ENCODE measurements at regions not wholly inside any gene's neighbourhood (a gene's known extent, or its start where the extent isn't known, plus 50 kb on each side); places are given as distances from the start of the nearest gene placed in this dataset.

GRCh38 chr1:39148942-39149341, 55.6 kb upstream of the MACF1 start:
- Histone ChIP-seq H3K36me3 (replicated peaks in 1 of 2) (no peaks in the 10 kb centered on the region), H3K27ac (no peak overlapping the region), H3K9me3 (replicated peaks in 1 of 3) (no peaks in the 10 kb centered on the region), H3K27me3 (no peaks in the 10 kb centered on the region), H3K4me1 (replicated peaks in 1 of 2) (peaks cover 27 to 34% of the 10 kb centered on the region in 2 donors), H3K4me3 (no peak overlapping the region)
- TF ChIP-seq POLR2A (IDR thresholded peaks at IDR 0.05): no peak
- TF ChIP-seq, protein P1, sequence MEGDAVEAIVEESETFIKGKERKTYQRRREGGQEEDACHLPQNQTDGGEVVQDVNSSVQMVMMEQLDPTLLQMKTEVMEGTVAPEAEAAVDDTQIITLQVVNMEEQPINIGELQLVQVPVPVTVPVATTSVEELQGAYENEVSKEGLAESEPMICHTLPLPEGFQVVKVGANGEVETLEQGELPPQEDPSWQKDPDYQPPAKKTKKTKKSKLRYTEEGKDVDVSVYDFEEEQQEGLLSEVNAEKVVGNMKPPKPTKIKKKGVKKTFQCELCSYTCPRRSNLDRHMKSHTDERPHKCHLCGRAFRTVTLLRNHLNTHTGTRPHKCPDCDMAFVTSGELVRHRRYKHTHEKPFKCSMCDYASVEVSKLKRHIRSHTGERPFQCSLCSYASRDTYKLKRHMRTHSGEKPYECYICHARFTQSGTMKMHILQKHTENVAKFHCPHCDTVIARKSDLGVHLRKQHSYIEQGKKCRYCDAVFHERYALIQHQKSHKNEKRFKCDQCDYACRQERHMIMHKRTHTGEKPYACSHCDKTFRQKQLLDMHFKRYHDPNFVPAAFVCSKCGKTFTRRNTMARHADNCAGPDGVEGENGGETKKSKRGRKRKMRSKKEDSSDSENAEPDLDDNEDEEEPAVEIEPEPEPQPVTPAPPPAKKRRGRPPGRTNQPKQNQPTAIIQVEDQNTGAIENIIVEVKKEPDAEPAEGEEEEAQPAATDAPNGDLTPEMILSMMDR (IDR thresholded peaks at IDR 0.05): no peak
- intact Hi-C loops (cut with DNase I): no loop called here
- WGBS, 4 donors: 90 to 97% (median 92%) methylated on average over 4 of the region's 4 CpGs
- no peak for DNase-seq

- Histone ChIP-seq H3K9me3 (replicated peaks in 1 of 3) (no peaks in the 10 kb centered on the region), H3K4me3 (no peak overlapping the region), H3K27me3 (no peaks in the 10 kb centered on the region), H3K27ac (no peak overlapping the region), H3K36me3 (replicated peaks in 1 of 2) (no peaks in the 10 kb centered on the region), H3K4me1 (replicated peaks in 1 of 2) (peaks cover 32 to 40% of the 10 kb centered on the region in 2 donors)
- no peak for TF ChIP-seq POLR2A (IDR thresholded peaks at IDR 0.05)
- TF ChIP-seq, protein P1 (IDR thresholded peaks at IDR 0.05): no peak
- WGBS, 4 donors: 73 to 86% (median 76%) methylated on average over 4 of the region's 4 CpGs
- DNase-seq: no peak
- intact Hi-C loops (cut with DNase I): no loop called here
These were observed 55.0 kb upstream of the MACF1 start for GRCh38 chr1:39149509-39149908.

DNA sequence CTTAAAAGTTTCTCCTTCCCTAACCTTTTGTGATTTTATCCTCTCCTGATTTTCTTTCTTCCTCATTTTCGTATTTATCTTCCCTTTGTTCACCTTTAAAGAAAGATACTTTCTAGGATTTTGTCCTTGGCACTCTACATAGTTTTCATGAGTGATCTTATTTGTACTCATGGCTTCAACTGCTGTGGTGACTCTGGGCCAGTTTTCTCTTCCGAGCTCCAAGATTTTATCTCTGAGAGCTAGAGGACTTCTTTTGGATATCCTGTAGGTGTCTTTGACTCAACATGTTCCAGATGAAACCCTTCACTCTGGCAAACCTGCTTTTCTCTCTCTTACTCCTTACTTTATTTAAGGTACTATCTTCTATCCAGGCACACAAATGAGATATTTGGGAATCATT, 53.7 kb upstream of the MACF1 start:
- Histone ChIP-seq H3K27me3 (no peaks in the 10 kb centered on the region), H3K9me3 (replicated peaks in 1 of 3) (no peaks in the 10 kb centered on the region), H3K36me3 (replicated peaks in 1 of 2) (no peaks in the 10 kb centered on the region), H3K4me3 (no peak overlapping the region), H3K4me1 (replicated peaks in 1 of 2) (peaks cover 33 to 53% of the 10 kb centered on the region in 2 donors), H3K27ac (peak overlapping the region in 2 of 5 donors; percentile 14 to 32)
- intact Hi-C loops (cut with DNase I): no loop called here
- TF ChIP-seq, protein P1 (IDR thresholded peaks at IDR 0.05): no peak
- no peak for TF ChIP-seq POLR2A (IDR thresholded peaks at IDR 0.05)
- DNase-seq: no peak
- 19 to 31% (median 26%) methylated on average over 2 of the region's 2 CpGs for WGBS, 4 donors

DNA sequence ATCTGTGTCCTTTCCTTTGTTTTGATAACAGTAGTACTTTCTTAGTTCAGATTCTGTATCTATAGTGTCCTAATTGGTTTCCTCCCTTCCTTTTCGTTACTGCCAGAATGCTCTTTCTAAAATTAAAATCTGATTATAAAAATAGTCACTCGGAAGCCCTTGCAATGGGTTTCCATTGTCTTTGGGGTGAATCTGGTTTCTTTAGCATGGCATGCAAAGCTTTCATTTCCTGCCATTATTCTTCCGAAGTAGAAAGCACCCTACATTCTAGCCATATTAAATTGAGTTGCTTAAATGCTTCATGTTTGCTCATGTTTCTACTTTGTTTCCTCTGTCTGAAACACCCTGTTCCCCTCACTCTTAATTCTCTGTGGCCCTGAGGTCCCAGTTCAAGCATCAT, 53.2 kb upstream of the MACF1 start:
- no peaks in the 10 kb centered on the region for H3K9me3 ChIP-seq (replicated peaks in 1 of 3)
- no peak for TF ChIP-seq POLR2A (IDR thresholded peaks at IDR 0.05)
- TF ChIP-seq, protein P1 (IDR thresholded peaks at IDR 0.05): no peak
- 74 to 76% (median 75%) methylated on average over 3 of the region's 3 CpGs for WGBS, 4 donors
- no peak overlapping the region for H3K4me3 ChIP-seq
- no peaks in the 10 kb centered on the region for H3K27me3 ChIP-seq
- H3K27ac ChIP-seq: peak overlapping the region in 1 of 5 donors; percentile 14
- intact Hi-C loops (cut with DNase I): no loop called here
- DNase-seq: no peak
- peaks cover 33 to 53% of the 10 kb centered on the region in 2 donors for H3K4me1 ChIP-seq (replicated peaks in 1 of 2)
- H3K36me3 ChIP-seq (replicated peaks in 1 of 2): no peaks in the 10 kb centered on the region
